Hepatocyte (in vitro differentiated cells): ENCODE measurements at regions not wholly inside any gene's neighbourhood (a gene's known extent, or its start where the extent isn't known, plus 50 kb on each side); places are given as distances from the start of the nearest gene placed in this dataset.

Source experiments
- EZH2 ChIP-seq: fragments of 200-600 bp; sonication (generic); IDR thresholded peaks from 2 replicates; pipeline ENCODE4 v1.6.1; 2016; ENCODE audit warnings: antibody characterized with exemption, mild to moderate bottlenecking, borderline replicate concordance
- TF ChIP-seq, protein P1 (sequence below): fragments of 200-600 bp; sonication (generic); IDR thresholded peaks from 2 replicates; pipeline ENCODE4 v1.5.1; 2016; ENCODE audit warnings: antibody characterized with exemption, mild to moderate bottlenecking; ENCODE audit not compliant: poor library complexity

DNA sequence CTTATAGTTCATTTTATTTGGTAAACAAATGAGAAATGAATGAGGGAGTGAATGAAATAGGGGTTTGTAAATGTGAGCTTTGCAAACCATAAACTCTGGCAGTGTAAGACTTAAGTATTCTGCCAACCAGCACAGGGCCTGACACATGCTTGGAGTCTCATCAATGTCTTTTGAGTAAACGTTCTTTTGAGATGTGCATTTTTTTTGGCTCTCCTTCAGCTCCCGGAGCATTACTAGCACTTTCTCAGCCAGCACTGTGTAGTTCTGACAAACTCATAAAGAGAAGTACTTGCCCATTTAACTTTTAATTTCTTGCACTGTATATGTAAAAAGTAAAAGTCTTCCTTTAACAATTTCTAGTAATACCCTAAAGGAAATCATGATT lies 245.3 kb downstream of the HS3ST1 start:
- TF ChIP-seq, protein P1, sequence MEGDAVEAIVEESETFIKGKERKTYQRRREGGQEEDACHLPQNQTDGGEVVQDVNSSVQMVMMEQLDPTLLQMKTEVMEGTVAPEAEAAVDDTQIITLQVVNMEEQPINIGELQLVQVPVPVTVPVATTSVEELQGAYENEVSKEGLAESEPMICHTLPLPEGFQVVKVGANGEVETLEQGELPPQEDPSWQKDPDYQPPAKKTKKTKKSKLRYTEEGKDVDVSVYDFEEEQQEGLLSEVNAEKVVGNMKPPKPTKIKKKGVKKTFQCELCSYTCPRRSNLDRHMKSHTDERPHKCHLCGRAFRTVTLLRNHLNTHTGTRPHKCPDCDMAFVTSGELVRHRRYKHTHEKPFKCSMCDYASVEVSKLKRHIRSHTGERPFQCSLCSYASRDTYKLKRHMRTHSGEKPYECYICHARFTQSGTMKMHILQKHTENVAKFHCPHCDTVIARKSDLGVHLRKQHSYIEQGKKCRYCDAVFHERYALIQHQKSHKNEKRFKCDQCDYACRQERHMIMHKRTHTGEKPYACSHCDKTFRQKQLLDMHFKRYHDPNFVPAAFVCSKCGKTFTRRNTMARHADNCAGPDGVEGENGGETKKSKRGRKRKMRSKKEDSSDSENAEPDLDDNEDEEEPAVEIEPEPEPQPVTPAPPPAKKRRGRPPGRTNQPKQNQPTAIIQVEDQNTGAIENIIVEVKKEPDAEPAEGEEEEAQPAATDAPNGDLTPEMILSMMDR: no peak
- no peak for TF ChIP-seq EZH2
